ENCODE measurements at regions not wholly inside any gene's neighbourhood (a gene's known extent, or its start where the extent isn't known, plus 50 kb on each side); places are given as distances from the start of the nearest gene placed in this dataset.
"Not testable (repeated sequence)": the region's sequence is repeated elsewhere in the genome, so short reads cannot be mapped to it uniquely, and the experiment has no call there.

DNA sequence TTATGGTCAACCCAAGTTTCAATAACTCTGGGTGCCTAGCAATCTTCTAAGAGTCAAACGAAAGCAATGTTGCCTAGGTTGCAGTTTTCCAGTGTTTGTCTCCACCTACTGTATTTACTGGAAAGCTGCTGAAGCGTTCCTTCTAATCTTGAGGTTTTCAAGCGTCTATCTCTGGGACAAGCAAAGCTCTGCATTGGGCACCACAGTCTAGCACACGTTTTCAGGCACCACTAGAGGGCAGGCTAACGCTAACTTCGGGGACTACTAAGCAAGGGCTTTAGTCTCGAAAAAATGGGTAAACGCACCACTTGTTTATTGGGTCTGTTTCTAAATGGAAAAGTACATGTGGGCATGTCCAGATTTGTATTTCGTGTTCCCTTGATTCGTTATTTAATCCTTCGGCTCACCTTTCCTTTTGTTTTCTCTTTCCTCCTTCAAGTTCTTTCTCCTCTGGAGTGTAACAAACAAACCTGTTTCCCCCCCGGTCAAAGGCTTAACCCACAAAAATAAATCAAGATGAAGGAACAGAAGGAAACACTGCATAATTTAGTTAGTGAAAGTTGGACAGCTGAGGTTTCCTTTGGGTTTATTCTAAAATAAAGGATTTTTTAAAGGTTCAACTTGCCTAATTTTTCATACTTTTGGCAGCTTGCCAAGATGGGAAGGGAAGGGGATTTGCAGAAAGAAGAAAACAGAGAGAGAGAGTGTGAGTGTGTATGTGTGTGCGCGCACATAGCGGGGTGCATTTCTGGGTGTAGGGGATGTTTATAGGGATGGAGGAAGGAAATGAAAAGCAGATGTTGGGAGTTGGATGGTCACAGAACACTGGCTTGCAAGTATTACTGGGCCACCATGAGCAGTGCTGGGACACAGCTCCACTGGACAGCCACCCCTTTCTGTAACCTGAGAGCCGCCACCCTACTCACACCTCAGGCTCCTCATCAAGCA lies 348.3 kb downstream of the GOLGA6L6 start:
- not testable (repeated sequence) for H3K27ac ChIP-seq; DNase-seq (ENCODE audit: low spot score); H3K4me3 ChIP-seq

DNA sequence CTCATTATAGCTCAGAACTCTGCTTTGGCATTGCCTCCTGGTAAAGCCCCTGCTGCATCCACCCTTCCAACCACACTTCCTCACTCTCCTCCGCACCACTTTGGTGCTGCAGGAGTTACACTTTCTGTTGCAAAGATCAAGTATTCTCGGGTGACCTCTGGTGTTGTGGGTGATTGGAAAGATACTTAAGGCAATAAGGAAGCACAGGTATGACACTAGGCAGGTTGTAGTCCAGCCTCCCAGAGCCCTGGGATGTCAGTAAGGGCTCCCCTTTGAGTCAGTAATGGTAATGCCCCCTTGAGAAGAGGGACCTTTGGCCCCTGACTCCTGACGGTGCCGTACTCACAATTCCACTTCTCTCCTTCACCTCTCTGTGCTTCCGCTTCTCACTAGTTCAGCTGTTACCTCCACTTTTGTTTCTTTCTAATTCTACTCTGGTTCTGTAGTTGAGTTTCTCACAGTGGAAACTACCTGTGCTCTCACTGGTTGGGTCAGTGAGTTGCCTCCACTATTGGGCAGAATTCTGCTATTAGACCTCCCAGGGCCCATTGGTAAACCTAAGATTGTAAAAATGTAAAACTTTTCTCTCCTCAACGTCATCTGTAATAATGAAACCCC lies 350.0 kb downstream of the GOLGA6L6 start:
- H3K4me3 ChIP-seq; DNase-seq (ENCODE audit: low spot score); H3K27ac ChIP-seq: not testable (repeated sequence)

DNA sequence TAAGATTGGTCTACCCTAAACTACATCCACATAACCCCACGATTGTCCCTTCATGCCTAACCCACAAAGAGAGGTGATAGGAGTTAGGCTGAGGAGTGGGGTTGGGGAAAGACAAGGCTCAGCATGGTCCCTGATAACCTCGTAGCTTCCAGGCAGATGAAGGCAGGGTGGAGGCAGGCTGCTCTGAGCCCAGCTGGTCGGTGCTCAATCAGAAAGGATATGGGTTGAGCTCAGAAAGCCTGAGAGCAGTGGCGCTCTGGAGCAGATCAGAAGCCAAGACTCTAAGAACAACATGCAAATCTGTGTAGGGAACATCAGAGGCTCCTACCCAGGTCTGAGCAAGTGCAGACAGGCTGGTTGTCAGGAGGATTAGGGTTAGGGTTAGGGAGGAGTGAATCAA lies 353.0 kb downstream of the GOLGA6L6 start:
- not testable (repeated sequence) for H3K27ac ChIP-seq; DNase-seq (ENCODE audit: low spot score); H3K4me3 ChIP-seq

DNA sequence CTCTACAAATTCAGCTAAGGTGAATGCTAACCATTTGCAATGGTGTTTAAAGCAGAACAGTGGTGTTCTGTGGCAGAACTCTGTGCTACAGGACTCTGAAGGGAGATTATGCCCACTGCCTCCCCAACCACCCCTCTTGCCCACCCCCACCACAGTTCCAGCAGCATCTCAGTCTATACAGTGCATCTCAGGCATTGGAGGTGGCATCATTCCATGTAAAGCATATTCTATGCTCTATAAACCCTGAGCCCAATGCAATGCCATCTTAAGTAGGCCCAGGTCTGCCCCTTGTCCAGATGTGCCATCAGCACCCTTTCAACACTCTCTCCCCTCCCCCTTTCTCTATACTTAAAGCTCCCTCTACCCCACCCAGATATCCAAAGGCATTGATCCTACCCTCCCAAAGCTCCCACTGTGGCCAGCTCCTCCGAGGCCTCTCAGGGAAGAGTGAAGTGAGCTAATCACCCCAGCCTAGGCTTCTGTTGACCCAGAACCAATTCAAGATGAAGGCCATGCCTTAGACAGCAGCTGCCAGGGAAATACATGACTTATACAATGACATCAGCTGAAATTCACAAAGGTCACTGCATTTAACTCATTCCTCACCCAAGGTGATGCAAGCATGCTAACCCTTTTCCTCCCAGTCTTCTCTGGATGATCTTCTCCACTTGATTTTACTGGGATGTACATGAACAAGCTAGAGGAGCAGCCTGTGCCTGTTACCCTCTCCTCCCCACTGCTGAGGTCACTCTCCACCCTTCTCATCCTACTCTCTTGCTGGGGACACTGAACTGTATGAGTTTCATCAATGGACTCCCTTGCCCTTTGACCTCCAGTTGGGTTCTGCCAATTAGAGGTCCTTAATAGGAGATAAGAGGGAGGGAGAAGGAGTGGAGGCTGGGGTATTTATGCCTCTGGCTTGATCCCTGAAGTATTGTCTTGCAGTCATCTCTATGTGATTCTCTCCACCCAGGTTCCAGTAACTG lies 353.9 kb downstream of the GOLGA6L6 start:
- not testable (repeated sequence) for H3K4me3 ChIP-seq; H3K27ac ChIP-seq; DNase-seq (ENCODE audit: low spot score)

DNA sequence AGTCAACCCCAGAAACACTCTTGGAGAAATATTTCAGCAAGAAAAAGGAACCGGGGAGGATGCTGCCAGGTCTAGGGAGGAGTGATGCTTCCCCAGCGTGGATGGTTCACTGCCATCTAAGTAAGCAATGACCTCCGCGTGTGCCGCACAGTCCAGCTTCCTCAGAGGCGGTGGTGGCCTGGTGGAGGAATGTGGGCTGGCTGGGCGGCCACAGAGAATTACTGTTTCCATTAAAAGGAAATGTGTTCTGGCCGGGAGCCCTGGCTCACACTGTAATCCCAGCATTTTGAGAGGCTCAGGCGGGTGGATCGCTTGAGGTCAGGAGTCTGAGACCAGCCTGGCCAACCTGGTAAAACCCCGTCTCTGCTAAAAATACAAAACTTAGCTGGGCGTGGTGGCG lies 356.7 kb downstream of the GOLGA6L6 start:
- H3K4me3 ChIP-seq; H3K27ac ChIP-seq; DNase-seq (ENCODE audit: low spot score): not testable (repeated sequence)

DNA sequence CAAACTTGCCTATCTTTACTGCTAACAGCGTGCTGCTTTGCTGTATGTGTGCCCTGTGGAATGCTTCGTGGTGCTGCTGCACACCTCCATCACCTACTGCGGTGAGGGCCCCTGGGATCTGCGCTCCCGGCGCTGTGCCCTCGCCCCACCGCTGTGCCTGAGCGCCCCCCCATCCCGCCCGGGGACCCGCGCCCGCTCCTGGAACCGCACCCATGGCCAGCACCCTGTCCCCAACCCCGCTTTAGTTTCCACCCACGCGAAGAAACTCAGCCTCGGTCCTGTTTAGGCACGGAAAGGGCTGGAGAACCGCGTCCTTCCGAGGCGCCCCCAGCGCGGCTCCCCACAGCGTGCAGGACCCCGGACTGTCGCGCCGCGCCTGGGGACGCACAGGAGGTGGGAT lies 373.4 kb downstream of the GOLGA6L6 start:
- not testable (repeated sequence) for H3K27ac ChIP-seq; H3K4me3 ChIP-seq; DNase-seq (ENCODE audit: low spot score)

DNA sequence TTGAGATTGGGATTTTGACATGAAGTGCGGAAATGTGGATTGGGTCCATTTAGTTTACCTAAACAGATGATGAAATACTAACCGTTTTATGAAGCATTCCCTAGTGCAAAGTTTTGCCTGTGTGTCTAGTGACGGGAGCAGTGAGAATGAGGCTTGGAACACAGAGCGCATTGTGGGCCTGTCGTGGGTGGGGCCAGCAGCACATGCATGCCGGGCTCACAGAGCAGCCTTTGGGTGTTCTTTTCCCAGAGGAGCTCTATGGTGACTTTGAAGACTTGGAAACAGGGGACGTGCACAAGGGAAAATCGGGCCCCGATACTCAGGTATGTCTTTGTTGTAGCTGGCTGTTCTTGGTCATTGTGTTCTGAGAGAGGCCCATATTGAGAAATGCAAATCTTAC lies 388.1 kb downstream of the GOLGA6L6 start:
- H3K4me3 ChIP-seq; DNase-seq (ENCODE audit: low spot score): not testable (repeated sequence)

DNA sequence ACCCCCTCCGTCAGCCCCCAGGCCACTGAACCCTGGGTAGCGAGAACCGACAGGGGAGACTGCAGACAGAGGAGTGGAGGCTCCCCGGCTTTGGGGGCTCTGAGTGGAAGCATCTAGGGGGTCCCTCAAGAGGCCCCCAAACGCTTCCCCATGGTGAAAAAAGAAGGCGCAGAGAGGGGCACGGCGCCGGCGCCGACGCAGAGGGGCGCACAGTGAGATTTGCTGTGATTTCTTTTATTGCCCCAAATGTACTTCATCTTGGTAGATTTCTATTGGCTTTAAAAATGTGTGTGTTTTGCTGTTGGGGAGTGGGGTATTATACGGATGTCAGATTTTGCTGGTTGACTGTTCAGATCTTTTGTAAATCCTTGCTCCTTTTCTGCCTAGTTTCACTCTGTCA lies 392.9 kb downstream of the GOLGA6L6 start:
- H3K27ac ChIP-seq; DNase-seq (ENCODE audit: low spot score); H3K4me3 ChIP-seq: not testable (repeated sequence)

More for the DNA sequence above, 388.1 kb downstream of the GOLGA6L6 start:
- H3K27ac ChIP-seq = not testable (repeated sequence)

DNA sequence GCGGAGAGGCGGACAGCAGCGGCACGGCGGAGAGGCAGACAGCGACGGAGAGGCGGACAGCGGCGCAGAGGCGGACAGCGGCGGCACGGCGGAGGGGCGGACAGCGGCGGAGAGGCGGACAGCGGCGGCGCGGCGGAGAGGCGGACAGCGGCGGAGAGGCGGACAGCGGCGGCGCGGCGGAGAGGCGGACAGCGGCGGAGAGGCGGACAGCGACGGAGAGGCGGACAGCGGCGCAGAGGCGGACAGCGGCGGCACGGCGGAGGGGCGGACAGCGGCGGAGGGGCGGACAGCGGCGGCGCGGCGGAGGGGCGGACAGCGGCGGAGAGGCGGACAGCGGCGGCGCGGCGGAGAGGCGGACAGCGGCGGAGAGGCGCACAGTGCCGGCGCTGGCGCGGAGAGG lies 393.6 kb downstream of the GOLGA6L6 start:
- not testable (repeated sequence) for H3K4me3 ChIP-seq; DNase-seq (ENCODE audit: low spot score); H3K27ac ChIP-seq

DNA sequence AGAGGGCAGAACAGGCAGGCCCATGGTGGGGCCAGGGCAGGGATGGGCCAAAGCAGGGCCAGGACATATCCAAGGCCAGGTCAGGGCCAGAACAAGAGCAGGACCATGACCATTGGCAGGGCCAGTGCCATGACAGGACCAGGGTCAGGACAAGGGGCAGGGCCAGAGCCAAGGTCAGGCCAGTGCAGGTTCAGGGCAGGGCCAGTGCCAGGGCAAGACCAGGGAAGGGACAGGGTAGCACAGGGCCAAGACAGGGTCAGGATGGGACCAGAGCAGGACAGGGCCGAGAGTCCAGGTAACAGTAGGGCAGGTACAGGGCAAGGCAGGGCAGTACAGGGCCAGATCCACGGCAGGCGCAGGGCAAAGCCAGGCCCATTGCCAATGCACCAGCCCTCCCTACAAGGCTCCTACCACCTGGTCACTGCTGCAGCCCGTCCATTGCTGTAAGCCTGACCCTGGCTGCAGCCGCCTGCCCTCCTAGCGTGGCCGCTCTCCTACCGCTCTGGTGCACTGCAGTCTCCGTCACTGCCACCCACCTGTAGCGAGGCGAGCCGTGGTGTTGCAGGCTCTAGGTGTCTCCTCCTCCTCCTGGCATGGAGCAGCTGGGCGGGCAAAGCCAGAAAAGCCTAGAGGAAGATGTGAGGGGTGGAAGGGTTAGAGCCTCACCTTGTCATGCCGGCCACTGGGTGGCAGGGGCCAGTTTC lies 397.1 kb downstream of the GOLGA6L6 start:
- not testable (repeated sequence) for DNase-seq (ENCODE audit: low spot score); H3K4me3 ChIP-seq; H3K27ac ChIP-seq

DNA sequence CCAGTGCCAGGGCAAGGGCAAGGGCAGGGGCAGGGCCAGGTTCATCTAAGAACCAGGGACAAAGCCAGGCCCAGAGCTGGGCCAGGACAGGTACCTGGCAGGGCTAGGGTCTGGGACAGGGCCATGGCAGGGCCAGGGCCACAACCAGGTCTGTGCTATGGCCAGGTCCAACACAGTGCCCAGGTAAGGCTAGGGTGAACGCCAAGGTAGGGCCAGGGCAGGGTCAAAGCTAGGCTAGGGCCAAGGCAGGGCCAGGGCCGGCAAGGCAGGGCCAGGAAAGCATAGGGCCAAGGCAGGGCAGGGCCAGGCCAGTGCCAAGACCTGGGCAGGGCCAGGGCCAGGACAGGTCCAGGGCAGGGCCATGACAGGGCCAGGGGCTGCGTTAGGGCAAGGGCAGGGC lies 398.7 kb downstream of the GOLGA6L6 start:
- not testable (repeated sequence) for H3K27ac ChIP-seq; H3K4me3 ChIP-seq; DNase-seq (ENCODE audit: low spot score)

DNA sequence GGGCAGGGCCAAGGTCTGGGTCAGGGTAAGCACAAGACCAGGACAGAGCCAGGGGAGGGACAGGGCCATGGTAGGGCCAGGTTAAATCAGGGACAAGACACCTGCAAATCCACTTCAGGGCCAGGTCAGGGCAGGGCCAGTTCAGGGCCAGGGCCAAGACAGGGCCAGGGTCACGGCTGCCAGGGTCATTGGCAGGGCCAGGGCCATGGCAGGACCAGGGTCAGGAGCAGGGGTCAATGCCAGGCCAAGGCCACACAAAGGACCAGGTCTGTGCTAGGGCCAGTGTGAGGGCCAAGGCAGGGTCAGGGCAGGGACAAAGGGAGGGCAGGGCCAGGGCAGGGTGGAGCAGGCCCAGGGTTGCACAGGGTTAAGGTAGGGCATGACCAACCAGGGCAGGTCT lies 399.2 kb downstream of the GOLGA6L6 start:
- H3K27ac ChIP-seq; DNase-seq (ENCODE audit: low spot score); H3K4me3 ChIP-seq: not testable (repeated sequence)

DNA sequence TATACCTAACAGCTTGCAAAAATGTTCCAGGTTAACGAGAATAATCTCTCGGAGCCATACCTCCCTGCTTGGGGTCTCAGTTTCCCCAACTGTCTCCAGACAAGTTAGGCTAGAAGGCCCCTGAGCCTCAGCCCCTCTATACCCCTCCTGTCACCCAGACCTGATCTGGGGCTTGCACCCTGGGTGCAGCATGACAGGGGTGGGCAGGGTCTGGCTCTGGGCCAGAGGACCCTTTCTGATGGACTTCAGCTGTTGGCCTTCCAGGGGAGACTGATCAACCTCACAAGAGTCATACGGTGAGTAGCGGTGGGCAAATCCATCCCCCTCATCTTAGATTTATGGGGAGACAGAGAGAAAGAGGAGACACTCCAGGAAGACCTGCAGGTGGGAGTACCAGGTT lies 416.9 kb downstream of the GOLGA6L6 start:
- not testable (repeated sequence) for DNase-seq (ENCODE audit: low spot score); H3K4me3 ChIP-seq; H3K27ac ChIP-seq

Data from coronary artery (tissue), 2 donors.